ENCODE measurements at regions not wholly inside any gene's neighbourhood (a gene's known extent, or its start where the extent isn't known, plus 50 kb on each side); places are given as distances from the start of the nearest gene placed in this dataset.
"Not testable (repeated sequence)": the region's sequence is repeated elsewhere in the genome, so short reads cannot be mapped to it uniquely, and the experiment has no call there.

- TF ChIP-seq CTCF (IDR thresholded peaks at IDR 0.05; ENCODE audit: insufficient read depth, low read length), result no peak
- no peak for DNase-seq (ENCODE audit: low read depth)
- no peak overlapping the region for H3K4me3 ChIP-seq (ENCODE audit: low read depth, low read length)
These were observed 974.5 kb downstream of the LTN1 start for GRCh38 chr21:28018213-28018612.

GRCh38 chr21:28016571-28016970, 976.1 kb downstream of the LTN1 start:
- DNase-seq (ENCODE audit: low read depth), result peak; percentile 61
- TF ChIP-seq CTCF (IDR thresholded peaks at IDR 0.05; ENCODE audit: insufficient read depth, low read length), result no peak
- no peak overlapping the region for H3K4me3 ChIP-seq (ENCODE audit: low read depth, low read length)

- H3K4me3 ChIP-seq (ENCODE audit: low read depth, low read length), result not testable (repeated sequence)
- peak; percentile 8 for DNase-seq (ENCODE audit: low read depth)
These were observed 979.6 kb downstream of the LTN1 start for GRCh38 chr21:28013123-28013522.

- H3K4me3 ChIP-seq (ENCODE audit: low read depth, low read length); DNase-seq (ENCODE audit: low read depth): not testable (repeated sequence)
These were observed 980.7 kb downstream of the LTN1 start for GRCh38 chr21:28011970-28012369.

GRCh38 chr21:28008245-28008644, 984.4 kb downstream of the LTN1 start:
- not testable (repeated sequence) for DNase-seq (ENCODE audit: low read depth); H3K4me3 ChIP-seq (ENCODE audit: low read depth, low read length)

GRCh38 chr21:28003627-28004026, 989.0 kb downstream of the LTN1 start:
- not testable (repeated sequence) for H3K4me3 ChIP-seq (ENCODE audit: low read depth, low read length)

GRCh38 chr21:27996906-27997305, 995.8 kb downstream of the LTN1 start:
- peak; percentile 57 for DNase-seq (ENCODE audit: low read depth)
- not testable (repeated sequence) for H3K4me3 ChIP-seq (ENCODE audit: low read depth, low read length)

More at GRCh38 chr21:28003627-28004026, 989.0 kb downstream of the LTN1 start:
- DNase-seq (ENCODE audit: low read depth), result not testable (repeated sequence)

- not testable (repeated sequence) for DNase-seq (ENCODE audit: low read depth); H3K4me3 ChIP-seq (ENCODE audit: low read depth, low read length)
These were observed 1007.9 kb downstream of the LTN1 start for GRCh38 chr21:27984663-27985325.

- not testable (repeated sequence) for H3K4me3 ChIP-seq (ENCODE audit: low read depth, low read length)
- DNase-seq (ENCODE audit: low read depth), result peak; percentile 7
These were observed 1012.6 kb upstream of the ADAMTS5 start for GRCh38 chr21:27979446-27979845.

GRCh38 chr21:27975514-27975913, 1008.6 kb upstream of the ADAMTS5 start:
- no peak for DNase-seq (ENCODE audit: low read depth)
- no peak for TF ChIP-seq CTCF (IDR thresholded peaks at IDR 0.05; ENCODE audit: insufficient read depth, low read length)
- no peak overlapping the region for H3K4me3 ChIP-seq (ENCODE audit: low read depth, low read length)

GRCh38 chr21:27974152-27974551, 1007.3 kb upstream of the ADAMTS5 start:
- not testable (repeated sequence) for H3K4me3 ChIP-seq (ENCODE audit: low read depth, low read length); DNase-seq (ENCODE audit: low read depth)

GRCh38 chr21:27968240-27968639, 1001.4 kb upstream of the ADAMTS5 start:
- not testable (repeated sequence) for H3K4me3 ChIP-seq (ENCODE audit: low read depth, low read length)
- peak; percentile 34 for DNase-seq (ENCODE audit: low read depth)
